Neural cell (in vitro differentiated cells): ENCODE measurements at regions not wholly inside any gene's neighbourhood (a gene's known extent, or its start where the extent isn't known, plus 50 kb on each side); places are given as distances from the start of the nearest gene placed in this dataset.
A peak's percentile ranks its signal among the peaks of the same experiment; 100 is the strongest.

ENCODE experiments used
- H2AFZ ChIP-seq: fragments of 200-600, 300-800 bp; sonication (generic), shearing (Covaris generic); 2 replicates; pipeline ENCODE4 v1.6.0; 2014; ENCODE audit warnings: low read depth, mild to moderate bottlenecking, antibody characterized with exemption, low read length, moderate library complexity
- H3F3A ChIP-seq: fragments of 200-600 bp; shearing (Covaris generic); 2 replicates; pipeline ENCODE4 v1.6.1; 2016; ENCODE audit warnings: mild to moderate bottlenecking, moderate library complexity, mixed read lengths, antibody characterized with exemption, low read length; ENCODE audit not compliant: insufficient read depth, poor library complexity, severe bottlenecking
- H3K27ac ChIP-seq: fragments of 200-600, 300-800 bp; sonication (generic), shearing (Covaris generic); 2 replicates; pipeline ENCODE4 v1.5.1; 2014; ENCODE audit warnings: mild to moderate bottlenecking, low read length, moderate library complexity
- H3K27me3 ChIP-seq: fragments of 300-800, 200-600 bp; sonication (generic), shearing (Covaris generic); 2 replicates; pipeline ENCODE4 v1.6.0; 2014; ENCODE audit warnings: mild to moderate bottlenecking, low read depth, low read length, moderate library complexity; ENCODE audit not compliant: insufficient read depth
- H3K36me3 ChIP-seq: fragments of 300-800, 200-600 bp; sonication (generic), shearing (Covaris generic); 2 replicates; pipeline ENCODE4 v1.5.1; 2014; ENCODE audit warnings: mild to moderate bottlenecking, antibody characterized with exemption, low read length, moderate library complexity; ENCODE audit not compliant: insufficient read depth
- H3K4me2 ChIP-seq: fragments of 300-800, 200-600 bp; sonication (generic), shearing (Covaris generic); 2 replicates; pipeline ENCODE4 v1.6.0; 2014; ENCODE audit warnings: mild to moderate bottlenecking, low read length
- H3K4me3 ChIP-seq: fragments of 300-800, 200-600 bp; sonication (generic), shearing (Covaris generic); 2 replicates; pipeline ENCODE4 v1.5.1; 2014; ENCODE audit warnings: mild to moderate bottlenecking, low read length, moderate library complexity
- H3K79me2 ChIP-seq: fragments of 200-600 bp; shearing (Covaris generic); replicated peaks from 2 replicates; pipeline ENCODE4 v1.6.0; 2014; ENCODE audit warnings: mild to moderate bottlenecking, low read length, moderate library complexity; ENCODE audit not compliant: insufficient read depth
- H3K9ac ChIP-seq: fragments of 300-800, 200-600 bp; sonication (generic), shearing (Covaris generic); 2 replicates; pipeline ENCODE4 v1.6.1; 2016; ENCODE audit warnings: mild to moderate bottlenecking, low read length, mixed read lengths
- H3K9me2 ChIP-seq: fragments of 200-600 bp; shearing (Covaris generic); 2 replicates; pipeline ENCODE4 v1.6.1; 2016; ENCODE audit warnings: mild to moderate bottlenecking, low read length, mixed read lengths; ENCODE audit not compliant: insufficient read depth
- H3K9me3 ChIP-seq: fragments of 200-600, 300-800 bp; sonication (generic), shearing (Covaris generic); 2 replicates; pipeline ENCODE4 v1.6.1; 2016; ENCODE audit warnings: mild to moderate bottlenecking, mixed run types, low read length, moderate library complexity, mixed read lengths
- H4K20me1 ChIP-seq: fragments of 200-600 bp; shearing (Covaris generic); 2 replicates; pipeline ENCODE4 v1.6.1; 2016; ENCODE audit warnings: mild to moderate bottlenecking, mixed run types; ENCODE audit not compliant: insufficient read depth
- EP300 ChIP-seq: fragments of 450-650 bp; conservative IDR thresholded peaks from 2 replicates; pipeline ENCODE4 v1.6.1; 2014; ENCODE audit warnings: antibody characterized with exemption, mild to moderate bottlenecking, moderate library complexity; ENCODE audit not compliant: poor library complexity, severe bottlenecking
- EZH2 ChIP-seq: fragments of 200-600, 300-800 bp; shearing (Covaris generic), sonication (generic); IDR thresholded peaks from 2 replicates; pipeline ENCODE4 v1.6.1; 2014; ENCODE audit warnings: antibody characterized with exemption, low read length, borderline replicate concordance, mild to moderate bottlenecking; ENCODE audit not compliant: insufficient read depth, poor library complexity, severe bottlenecking
- MXI1 ChIP-seq: fragments of 450-650 bp; conservative IDR thresholded peaks from 2 replicates; pipeline ENCODE4 v1.6.1; 2014; ENCODE audit warnings: antibody characterized with exemption, mild to moderate bottlenecking; ENCODE audit not compliant: poor library complexity, severe bottlenecking
- POLR2AphosphoS5 ChIP-seq: IDR thresholded peaks from 2 replicates; pipeline ENCODE4 v1.6.1; 2012
- RAD21 ChIP-seq: fragments of 450-650 bp; conservative IDR thresholded peaks from 2 replicates; pipeline ENCODE4 v1.6.1; 2014; ENCODE audit warnings: antibody characterized with exemption, mild to moderate bottlenecking, moderate library complexity
- SMC3 ChIP-seq: fragments of 450-650 bp; conservative IDR thresholded peaks from 2 replicates; pipeline ENCODE4 v1.6.1; 2014; ENCODE audit warnings: antibody characterized with exemption, mild to moderate bottlenecking, moderate library complexity; ENCODE audit not compliant: poor library complexity
- TAF1 ChIP-seq: IDR thresholded peaks from 2 replicates; pipeline ENCODE4 v1.6.1; 2012; ENCODE audit warnings: low read depth
- TF ChIP-seq, protein P1 (sequence below): fragments of 450-650 bp; IDR thresholded peaks from 2 replicates; pipeline ENCODE4 v1.5.1; 2014; ENCODE audit warnings: antibody characterized with exemption, mild to moderate bottlenecking, moderate library complexity; ENCODE audit not compliant: poor library complexity, severe bottlenecking
- TF ChIP-seq, protein P2 (sequence below): IDR thresholded peaks from 2 replicates; pipeline ENCODE4 v1.6.1; 2012; ENCODE audit warnings: borderline replicate concordance

GRCh38 chr14:53306911-53307310 lies 153.8 kb upstream of the DDHD1 start:
- Histone ChIP-seq H3K9me2 (no peaks in the 10 kb centered on the region), H3K79me2 (no peaks in the 10 kb centered on the region), H3K9ac (no peak overlapping the region), H3K4me3 (no peak overlapping the region), H3K4me2 (no peak overlapping the region), H3K36me3 (no peaks in the 10 kb centered on the region), H2AFZ (no peak overlapping the region), H3K9me3 (no peaks in the 10 kb centered on the region), H3K27me3 (no peaks in the 10 kb centered on the region), H3K27ac (no peak overlapping the region), H4K20me1 (no peaks in the 10 kb centered on the region), H3F3A (no peaks in the 10 kb centered on the region)
- TF ChIP-seq POLR2AphosphoS5, result no peak
- TF ChIP-seq MXI1, result no peak
- no peak for TF ChIP-seq TAF1

GRCh38 chr14:53306267-53306721 lies 153.2 kb upstream of the DDHD1 start:
- Histone ChIP-seq H3K9me3 (no peaks in the 10 kb centered on the region), H2AFZ (no peak overlapping the region), H4K20me1 (no peaks in the 10 kb centered on the region), H3K79me2 (no peaks in the 10 kb centered on the region), H3F3A (no peaks in the 10 kb centered on the region), H3K27me3 (no peaks in the 10 kb centered on the region), H3K4me3 (no peak overlapping the region), H3K9me2 (no peaks in the 10 kb centered on the region), H3K36me3 (no peaks in the 10 kb centered on the region), H3K27ac (no peak overlapping the region), H3K4me2 (no peak overlapping the region), H3K9ac (no peak overlapping the region)
- TF ChIP-seq RAD21 (peak; percentile 88), SMC3 (peak; percentile 87), POLR2AphosphoS5 (no peak)
- TF ChIP-seq, protein P1, sequence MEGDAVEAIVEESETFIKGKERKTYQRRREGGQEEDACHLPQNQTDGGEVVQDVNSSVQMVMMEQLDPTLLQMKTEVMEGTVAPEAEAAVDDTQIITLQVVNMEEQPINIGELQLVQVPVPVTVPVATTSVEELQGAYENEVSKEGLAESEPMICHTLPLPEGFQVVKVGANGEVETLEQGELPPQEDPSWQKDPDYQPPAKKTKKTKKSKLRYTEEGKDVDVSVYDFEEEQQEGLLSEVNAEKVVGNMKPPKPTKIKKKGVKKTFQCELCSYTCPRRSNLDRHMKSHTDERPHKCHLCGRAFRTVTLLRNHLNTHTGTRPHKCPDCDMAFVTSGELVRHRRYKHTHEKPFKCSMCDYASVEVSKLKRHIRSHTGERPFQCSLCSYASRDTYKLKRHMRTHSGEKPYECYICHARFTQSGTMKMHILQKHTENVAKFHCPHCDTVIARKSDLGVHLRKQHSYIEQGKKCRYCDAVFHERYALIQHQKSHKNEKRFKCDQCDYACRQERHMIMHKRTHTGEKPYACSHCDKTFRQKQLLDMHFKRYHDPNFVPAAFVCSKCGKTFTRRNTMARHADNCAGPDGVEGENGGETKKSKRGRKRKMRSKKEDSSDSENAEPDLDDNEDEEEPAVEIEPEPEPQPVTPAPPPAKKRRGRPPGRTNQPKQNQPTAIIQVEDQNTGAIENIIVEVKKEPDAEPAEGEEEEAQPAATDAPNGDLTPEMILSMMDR, result peak; percentile 86

DNA sequence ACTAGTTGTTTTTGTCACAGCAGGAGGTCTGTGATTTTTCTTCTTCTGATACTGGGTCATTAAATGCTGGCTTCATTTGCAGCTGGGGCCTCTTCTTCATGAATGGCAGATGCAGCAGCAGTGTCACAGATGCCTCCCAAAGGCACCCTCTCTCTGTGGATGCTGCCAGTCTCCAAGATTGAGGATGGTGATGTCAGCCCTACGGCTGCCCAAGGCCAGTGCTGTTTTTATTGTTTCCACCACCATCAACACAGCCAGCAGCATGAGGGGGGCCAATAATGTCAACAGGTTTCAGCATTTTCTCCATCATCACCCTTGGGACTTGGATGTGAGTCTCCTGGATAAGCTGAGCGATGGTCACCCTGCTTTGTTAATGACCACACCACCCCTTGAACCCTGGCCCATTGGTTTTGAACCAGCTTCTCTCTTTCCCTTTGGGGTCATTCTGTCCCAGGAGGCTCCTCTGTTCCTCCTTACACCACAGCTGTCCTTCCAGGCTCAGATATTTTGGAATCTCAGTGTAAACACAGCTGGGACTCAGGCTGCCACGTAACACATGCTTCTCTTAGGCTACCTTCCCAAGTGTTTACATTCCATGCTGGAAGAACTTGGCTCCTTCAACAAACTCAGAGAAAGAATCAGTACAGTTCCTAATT lies 151.7 kb upstream of the DDHD1 start:
- H3K36me3 ChIP-seq, result no peaks in the 10 kb centered on the region
- H3K27me3 ChIP-seq, result no peaks in the 10 kb centered on the region
- no peak overlapping the region for H3K4me2 ChIP-seq
- no peak overlapping the region for H2AFZ ChIP-seq
- no peaks in the 10 kb centered on the region for H3K9me3 ChIP-seq
- no peaks in the 10 kb centered on the region for H4K20me1 ChIP-seq
- no peaks in the 10 kb centered on the region for H3K79me2 ChIP-seq
- H3F3A ChIP-seq, result no peaks in the 10 kb centered on the region
- no peaks in the 10 kb centered on the region for H3K9me2 ChIP-seq
- H3K4me3 ChIP-seq, result no peak overlapping the region
- H3K27ac ChIP-seq, result no peak overlapping the region
- TF ChIP-seq POLR2AphosphoS5 (no peak), MXI1 (no peak), EP300 (no peak), RAD21 (no peak), SMC3 (no peak), TAF1 (no peak), EZH2 (no peak)
- TF ChIP-seq, protein P2, sequence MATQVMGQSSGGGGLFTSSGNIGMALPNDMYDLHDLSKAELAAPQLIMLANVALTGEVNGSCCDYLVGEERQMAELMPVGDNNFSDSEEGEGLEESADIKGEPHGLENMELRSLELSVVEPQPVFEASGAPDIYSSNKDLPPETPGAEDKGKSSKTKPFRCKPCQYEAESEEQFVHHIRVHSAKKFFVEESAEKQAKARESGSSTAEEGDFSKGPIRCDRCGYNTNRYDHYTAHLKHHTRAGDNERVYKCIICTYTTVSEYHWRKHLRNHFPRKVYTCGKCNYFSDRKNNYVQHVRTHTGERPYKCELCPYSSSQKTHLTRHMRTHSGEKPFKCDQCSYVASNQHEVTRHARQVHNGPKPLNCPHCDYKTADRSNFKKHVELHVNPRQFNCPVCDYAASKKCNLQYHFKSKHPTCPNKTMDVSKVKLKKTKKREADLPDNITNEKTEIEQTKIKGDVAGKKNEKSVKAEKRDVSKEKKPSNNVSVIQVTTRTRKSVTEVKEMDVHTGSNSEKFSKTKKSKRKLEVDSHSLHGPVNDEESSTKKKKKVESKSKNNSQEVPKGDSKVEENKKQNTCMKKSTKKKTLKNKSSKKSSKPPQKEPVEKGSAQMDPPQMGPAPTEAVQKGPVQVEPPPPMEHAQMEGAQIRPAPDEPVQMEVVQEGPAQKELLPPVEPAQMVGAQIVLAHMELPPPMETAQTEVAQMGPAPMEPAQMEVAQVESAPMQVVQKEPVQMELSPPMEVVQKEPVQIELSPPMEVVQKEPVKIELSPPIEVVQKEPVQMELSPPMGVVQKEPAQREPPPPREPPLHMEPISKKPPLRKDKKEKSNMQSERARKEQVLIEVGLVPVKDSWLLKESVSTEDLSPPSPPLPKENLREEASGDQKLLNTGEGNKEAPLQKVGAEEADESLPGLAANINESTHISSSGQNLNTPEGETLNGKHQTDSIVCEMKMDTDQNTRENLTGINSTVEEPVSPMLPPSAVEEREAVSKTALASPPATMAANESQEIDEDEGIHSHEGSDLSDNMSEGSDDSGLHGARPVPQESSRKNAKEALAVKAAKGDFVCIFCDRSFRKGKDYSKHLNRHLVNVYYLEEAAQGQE, result no peak
- TF ChIP-seq, protein P1, result no peak
- H3K9ac ChIP-seq, result no peak overlapping the region
